OCI-LY1 (cell line): ENCODE measurements at regions not wholly inside any gene's neighbourhood (a gene's known extent, or its start where the extent isn't known, plus 50 kb on each side); places are given as distances from the start of the nearest gene placed in this dataset.

ENCODE experiments used
- H2AFZ ChIP-seq: fragments of 200-600 bp; sonication (generic), shearing (Covaris generic); 2 replicates; pipeline ENCODE4 v1.6.0; 2014; ENCODE audit warnings: antibody characterized with exemption, mild to moderate bottlenecking, low read length
- H3F3A ChIP-seq: fragments of 200-600 bp; sonication (generic), shearing (Covaris generic); 2 replicates; pipeline ENCODE4 v1.6.0; 2014; ENCODE audit warnings: mild to moderate bottlenecking, antibody characterized with exemption, low read length, moderate library complexity; ENCODE audit not compliant: insufficient read depth
- H3K27ac ChIP-seq: fragments of 200-600 bp; sonication (generic); 2 replicates; pipeline ENCODE4 v1.5.1; 2014; ENCODE audit warnings: low read length, mixed run types, mild to moderate bottlenecking, low read depth; ENCODE audit not compliant: poor library complexity, severe bottlenecking
- H3K27me3 ChIP-seq: fragments of 200-600 bp; sonication (generic); 2 replicates; pipeline ENCODE4 v1.6.0; 2014; ENCODE audit warnings: antibody characterized with exemption, mild to moderate bottlenecking, low read length, moderate library complexity; ENCODE audit not compliant: insufficient read depth
- H3K36me3 ChIP-seq: fragments of 200-600 bp; sonication (generic); 2 replicates; pipeline ENCODE4 v1.6.1; 2014; ENCODE audit warnings: mild to moderate bottlenecking, antibody characterized with exemption, low read length, moderate library complexity, mixed read lengths; ENCODE audit not compliant: insufficient read depth
- H3K4me1 ChIP-seq: fragments of 200-600 bp; sonication (generic); 2 replicates; pipeline ENCODE4 v1.5.1; 2014; ENCODE audit warnings: mild to moderate bottlenecking, low read length, moderate library complexity; ENCODE audit not compliant: insufficient read depth, severe bottlenecking
- H3K4me2 ChIP-seq: fragments of 200-600 bp; sonication (generic), shearing (Covaris generic); 2 replicates; pipeline ENCODE4 v1.6.1; 2014; ENCODE audit warnings: low read length
- H3K4me3 ChIP-seq: fragments of 200-600 bp; sonication (generic); 2 replicates; pipeline ENCODE4 v1.5.1; 2014; ENCODE audit warnings: low read length, low read depth, mild to moderate bottlenecking, mixed read lengths; ENCODE audit not compliant: poor library complexity, severe bottlenecking
- H3K79me2 ChIP-seq: fragments of 200-600 bp; shearing (Covaris generic); 2 replicates; pipeline ENCODE4 v1.6.1; 2016; ENCODE audit warnings: mixed run types, low read length, mixed read lengths; ENCODE audit not compliant: insufficient read depth
- H3K9ac ChIP-seq: fragments of 200-600 bp; sonication (generic), shearing (Covaris generic); 2 replicates; pipeline ENCODE4 v1.6.1; 2014; ENCODE audit warnings: mild to moderate bottlenecking, low read length, mixed read lengths
- H3K9me2 ChIP-seq: fragments of 200-600 bp; sonication (generic), shearing (Covaris generic); 2 replicates; pipeline ENCODE4 v1.6.1; 2014; ENCODE audit warnings: low read depth, mild to moderate bottlenecking, low read length, mixed read lengths
- H3K9me3 ChIP-seq: fragments of 200-600 bp; shearing (Covaris generic); 2 replicates; pipeline ENCODE4 v1.6.1; 2014; ENCODE audit warnings: low read length, mixed read lengths
- H4K20me1 ChIP-seq: fragments of 200-600 bp; sonication (generic), shearing (Covaris generic); 2 replicates; pipeline ENCODE4 v1.6.0; 2016; ENCODE audit warnings: mild to moderate bottlenecking, low read length; ENCODE audit not compliant: insufficient read depth
- EZH2 ChIP-seq: fragments of 200-600 bp; sonication (generic), shearing (Covaris generic); IDR thresholded peaks from 2 replicates; pipeline ENCODE4 v1.8.0; 2017; ENCODE audit warnings: borderline replicate concordance, mixed run types, mild to moderate bottlenecking, antibody characterized with exemption, low read length, moderate library complexity, mixed read lengths
- TF ChIP-seq, protein P1 (sequence below): fragments of 200-600 bp; sonication (generic), shearing (Covaris generic); IDR thresholded peaks from 2 replicates; pipeline ENCODE4 v1.5.1; 2017; ENCODE audit warnings: mild to moderate bottlenecking, antibody characterized with exemption, low read length, moderate library complexity, mixed read lengths

DNA sequence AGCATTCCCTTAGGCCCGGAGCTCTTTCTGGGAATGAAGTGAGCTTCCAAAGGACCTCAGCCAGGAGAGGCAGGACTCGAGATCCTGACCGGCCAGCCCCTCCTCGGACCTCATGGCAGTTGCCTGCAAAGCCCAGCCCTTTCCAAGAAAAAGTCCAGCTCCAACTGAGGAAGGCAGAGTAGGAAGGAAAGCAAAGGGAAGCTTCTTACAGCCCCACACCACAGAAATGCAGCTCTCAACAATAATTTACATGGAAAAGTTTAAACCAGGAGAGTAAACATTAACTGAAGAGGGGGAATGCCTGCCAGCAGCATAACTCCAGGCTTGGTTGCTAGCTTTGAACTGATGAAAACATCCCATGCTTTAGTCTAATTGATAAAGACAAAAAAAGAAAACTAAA lies 153.9 kb upstream of the PFKP start:
- no peak overlapping the region for H3K9ac ChIP-seq
- no peaks in the 10 kb centered on the region for H4K20me1 ChIP-seq
- H3K4me2 ChIP-seq: no peak overlapping the region
- TF ChIP-seq, protein P1, sequence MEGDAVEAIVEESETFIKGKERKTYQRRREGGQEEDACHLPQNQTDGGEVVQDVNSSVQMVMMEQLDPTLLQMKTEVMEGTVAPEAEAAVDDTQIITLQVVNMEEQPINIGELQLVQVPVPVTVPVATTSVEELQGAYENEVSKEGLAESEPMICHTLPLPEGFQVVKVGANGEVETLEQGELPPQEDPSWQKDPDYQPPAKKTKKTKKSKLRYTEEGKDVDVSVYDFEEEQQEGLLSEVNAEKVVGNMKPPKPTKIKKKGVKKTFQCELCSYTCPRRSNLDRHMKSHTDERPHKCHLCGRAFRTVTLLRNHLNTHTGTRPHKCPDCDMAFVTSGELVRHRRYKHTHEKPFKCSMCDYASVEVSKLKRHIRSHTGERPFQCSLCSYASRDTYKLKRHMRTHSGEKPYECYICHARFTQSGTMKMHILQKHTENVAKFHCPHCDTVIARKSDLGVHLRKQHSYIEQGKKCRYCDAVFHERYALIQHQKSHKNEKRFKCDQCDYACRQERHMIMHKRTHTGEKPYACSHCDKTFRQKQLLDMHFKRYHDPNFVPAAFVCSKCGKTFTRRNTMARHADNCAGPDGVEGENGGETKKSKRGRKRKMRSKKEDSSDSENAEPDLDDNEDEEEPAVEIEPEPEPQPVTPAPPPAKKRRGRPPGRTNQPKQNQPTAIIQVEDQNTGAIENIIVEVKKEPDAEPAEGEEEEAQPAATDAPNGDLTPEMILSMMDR: no peak
- no peak for TF ChIP-seq EZH2
- no peaks in the 10 kb centered on the region for H3K4me1 ChIP-seq
- H3K79me2 ChIP-seq: no peaks in the 10 kb centered on the region
- no peaks in the 10 kb centered on the region for H3K9me3 ChIP-seq
- no peaks in the 10 kb centered on the region for H3K36me3 ChIP-seq
- no peaks in the 10 kb centered on the region for H3F3A ChIP-seq
- no peaks in the 10 kb centered on the region for H3K27me3 ChIP-seq
- H2AFZ ChIP-seq: no peak overlapping the region
- H3K4me3 ChIP-seq: no peak overlapping the region
- no peaks in the 10 kb centered on the region for H3K9me2 ChIP-seq
- H3K27ac ChIP-seq: no peak overlapping the region

DNA sequence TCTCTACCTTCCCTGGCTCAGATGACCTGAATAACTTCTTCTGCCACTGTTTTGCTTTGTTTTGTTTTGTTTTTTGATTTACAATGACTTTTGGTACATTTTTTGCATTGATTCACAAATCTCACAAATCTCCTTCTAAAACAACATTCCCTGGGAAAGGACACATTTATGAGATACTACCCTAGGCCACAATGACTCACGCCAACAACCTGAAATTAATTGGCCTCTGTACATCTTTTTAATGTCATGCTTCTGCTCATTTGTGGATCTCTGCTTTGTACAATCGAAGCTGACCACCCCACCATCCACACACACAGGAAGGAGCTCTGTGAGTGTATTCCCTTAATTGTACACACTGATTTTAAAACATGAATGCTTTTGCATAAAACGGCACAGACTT lies 156.7 kb upstream of the PFKP start:
- H2AFZ ChIP-seq: no peak overlapping the region
- H3K4me1 ChIP-seq: no peaks in the 10 kb centered on the region
- no peaks in the 10 kb centered on the region for H3F3A ChIP-seq
- H3K9me2 ChIP-seq: no peaks in the 10 kb centered on the region
- H3K9ac ChIP-seq: no peak overlapping the region
- no peak overlapping the region for H3K27ac ChIP-seq
- H3K9me3 ChIP-seq: no peaks in the 10 kb centered on the region
- H3K27me3 ChIP-seq: no peaks in the 10 kb centered on the region
- H3K4me3 ChIP-seq: no peak overlapping the region
- H4K20me1 ChIP-seq: no peaks in the 10 kb centered on the region
- H3K79me2 ChIP-seq: no peaks in the 10 kb centered on the region
- TF ChIP-seq, protein P1: no peak
- no peak for TF ChIP-seq EZH2
- H3K4me2 ChIP-seq: no peak overlapping the region
- H3K36me3 ChIP-seq: no peaks in the 10 kb centered on the region

DNA sequence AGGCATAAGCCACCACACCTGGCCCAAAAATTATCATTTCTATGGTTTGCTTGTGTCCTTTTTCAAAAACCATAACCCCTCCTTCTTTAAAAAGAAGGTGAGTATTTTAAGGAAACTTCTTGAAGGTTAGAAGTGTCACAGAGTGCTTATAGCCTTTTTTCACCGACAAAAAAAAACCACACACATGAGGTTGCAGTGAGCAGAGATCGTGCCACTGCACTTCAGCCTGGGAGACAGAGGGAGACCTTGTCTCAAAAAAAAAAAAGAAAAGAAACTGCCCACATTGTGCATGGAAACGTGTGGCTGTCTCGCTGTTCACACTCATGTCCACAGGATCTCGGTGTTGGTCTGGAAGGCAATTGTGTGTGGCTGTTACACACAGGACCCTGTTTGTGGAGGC lies 157.4 kb upstream of the PFKP start:
- H3K36me3 ChIP-seq: no peaks in the 10 kb centered on the region
- no peaks in the 10 kb centered on the region for H3F3A ChIP-seq
- H3K4me1 ChIP-seq: no peaks in the 10 kb centered on the region
- H4K20me1 ChIP-seq: no peaks in the 10 kb centered on the region
- no peak overlapping the region for H3K9ac ChIP-seq
- H3K4me3 ChIP-seq: no peak overlapping the region
- no peak overlapping the region for H3K27ac ChIP-seq
- H3K9me3 ChIP-seq: no peaks in the 10 kb centered on the region
- no peaks in the 10 kb centered on the region for H3K9me2 ChIP-seq
- no peak for TF ChIP-seq EZH2
- TF ChIP-seq, protein P1: no peak
- H3K79me2 ChIP-seq: no peaks in the 10 kb centered on the region
- no peak overlapping the region for H2AFZ ChIP-seq
- no peak overlapping the region for H3K4me2 ChIP-seq
- no peaks in the 10 kb centered on the region for H3K27me3 ChIP-seq
